Astrocyte of the cerebellum (primary cell): ENCODE measurements at regions not wholly inside any gene's neighbourhood (a gene's known extent, or its start where the extent isn't known, plus 50 kb on each side); places are given as distances from the start of the nearest gene placed in this dataset.

ENCODE experiments used
- DNase-seq: peaks from one replicate; pipeline ENCODE4 v3.0.0-alpha.2; 2011; ENCODE audit warnings: low read depth
- H3K4me3 ChIP-seq: 2 replicates; pipeline ENCODE4 v1.5.1; 2011; ENCODE audit warnings: mild to moderate bottlenecking, low read depth, low read length, moderate library complexity
- in situ Hi-C: cut with HindIII; loops from 2 replicates; pipeline ENCODE4 v1.10.0; 2017; ENCODE audit warnings: low sequenced_read_pairs
- TF ChIP-seq, protein P1 (sequence below): IDR thresholded peaks from 2 replicates; pipeline ENCODE4 v1.5.1; 2012; ENCODE audit warnings: low read length, low read depth, moderate library complexity, mild to moderate bottlenecking; ENCODE audit errors: missing control alignments

DNA sequence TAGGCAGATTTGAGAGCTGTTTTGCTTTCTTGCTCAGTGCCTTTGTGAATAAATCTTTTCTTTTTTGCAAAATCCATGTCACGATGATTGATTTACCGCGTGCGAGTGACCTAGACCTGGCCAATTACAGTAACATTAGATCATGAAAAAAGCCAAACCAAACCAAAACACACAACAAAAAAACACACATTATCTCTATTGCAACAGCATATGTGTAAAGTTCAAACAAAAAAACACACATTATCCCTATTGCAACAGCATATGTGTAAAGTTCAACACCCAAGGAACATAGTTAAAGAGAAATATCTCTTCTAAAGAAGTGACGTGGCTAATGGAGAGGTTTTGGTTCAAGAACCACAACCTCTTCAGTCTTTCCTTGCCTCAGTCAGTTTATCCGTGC, 342.6 kb upstream of the NRG3 start:
- no peak overlapping the region for H3K4me3 ChIP-seq
- in situ Hi-C loops, result no loop called here
- TF ChIP-seq, protein P1, sequence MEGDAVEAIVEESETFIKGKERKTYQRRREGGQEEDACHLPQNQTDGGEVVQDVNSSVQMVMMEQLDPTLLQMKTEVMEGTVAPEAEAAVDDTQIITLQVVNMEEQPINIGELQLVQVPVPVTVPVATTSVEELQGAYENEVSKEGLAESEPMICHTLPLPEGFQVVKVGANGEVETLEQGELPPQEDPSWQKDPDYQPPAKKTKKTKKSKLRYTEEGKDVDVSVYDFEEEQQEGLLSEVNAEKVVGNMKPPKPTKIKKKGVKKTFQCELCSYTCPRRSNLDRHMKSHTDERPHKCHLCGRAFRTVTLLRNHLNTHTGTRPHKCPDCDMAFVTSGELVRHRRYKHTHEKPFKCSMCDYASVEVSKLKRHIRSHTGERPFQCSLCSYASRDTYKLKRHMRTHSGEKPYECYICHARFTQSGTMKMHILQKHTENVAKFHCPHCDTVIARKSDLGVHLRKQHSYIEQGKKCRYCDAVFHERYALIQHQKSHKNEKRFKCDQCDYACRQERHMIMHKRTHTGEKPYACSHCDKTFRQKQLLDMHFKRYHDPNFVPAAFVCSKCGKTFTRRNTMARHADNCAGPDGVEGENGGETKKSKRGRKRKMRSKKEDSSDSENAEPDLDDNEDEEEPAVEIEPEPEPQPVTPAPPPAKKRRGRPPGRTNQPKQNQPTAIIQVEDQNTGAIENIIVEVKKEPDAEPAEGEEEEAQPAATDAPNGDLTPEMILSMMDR, result no peak
- DNase-seq, result no peak

DNA sequence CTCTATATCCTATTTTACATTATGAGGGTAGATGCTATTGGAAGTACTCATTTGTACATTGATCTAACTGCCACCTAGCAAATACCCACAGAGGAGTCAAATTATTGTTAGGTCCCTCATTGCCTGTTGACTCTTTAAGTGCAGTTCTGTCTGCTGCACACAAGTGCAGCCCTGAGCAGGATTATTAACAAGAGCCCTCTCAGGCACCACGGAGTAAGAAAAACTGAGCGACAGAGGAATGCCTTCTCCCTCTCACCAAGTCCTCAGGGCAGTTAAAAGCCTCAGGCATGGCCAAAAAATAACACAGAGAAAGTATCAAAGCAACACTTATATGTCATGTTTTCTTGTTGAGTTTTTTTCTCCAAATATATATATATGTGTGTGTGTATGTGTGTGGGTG, 340.0 kb upstream of the NRG3 start:
- in situ Hi-C loops, result no loop called here
- H3K4me3 ChIP-seq, result no peak overlapping the region
- TF ChIP-seq, protein P1, result no peak
- no peak for DNase-seq

DNA sequence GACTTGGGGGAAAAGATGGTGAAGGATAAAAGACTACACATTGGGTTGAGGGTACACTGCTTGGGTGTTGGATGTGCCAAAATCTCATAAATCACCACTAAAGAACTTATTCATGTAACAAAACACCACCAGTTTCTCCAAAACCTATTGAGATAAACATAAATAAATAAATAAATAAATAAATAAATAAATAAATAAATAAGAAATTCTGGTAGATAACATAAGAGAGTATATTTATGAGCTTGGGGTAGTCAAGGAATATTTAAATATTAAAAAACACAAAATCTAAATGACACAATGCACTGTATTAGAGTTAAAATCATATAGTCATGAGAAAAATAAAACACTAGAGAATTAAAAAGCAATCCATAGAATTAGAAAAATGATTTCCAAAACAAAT, 333.5 kb upstream of the NRG3 start:
- TF ChIP-seq, protein P1, result no peak
- in situ Hi-C loops, result no loop called here

DNA sequence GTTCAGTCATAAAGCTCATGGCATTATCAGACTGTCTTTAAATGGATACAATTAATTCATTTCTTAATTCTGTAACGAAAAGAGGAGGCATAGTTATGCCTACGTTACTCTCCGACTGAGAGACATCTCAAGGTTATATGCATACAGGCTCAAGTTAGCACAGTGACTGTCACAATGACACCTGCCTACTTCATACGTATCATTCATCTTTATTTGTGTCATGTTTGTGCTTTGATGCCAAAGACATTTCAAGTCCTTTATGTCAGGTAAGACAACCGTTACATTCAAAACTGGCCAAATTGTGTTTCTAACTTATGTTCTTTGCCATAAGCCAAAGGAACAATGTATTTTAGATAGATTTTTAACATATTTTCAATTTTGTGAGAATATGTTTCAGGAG, 328.8 kb upstream of the NRG3 start:
- in situ Hi-C loops, result no loop called here

More for the DNA sequence above, 333.5 kb upstream of the NRG3 start:
- DNase-seq, result no peak
- no peak overlapping the region for H3K4me3 ChIP-seq

DNA sequence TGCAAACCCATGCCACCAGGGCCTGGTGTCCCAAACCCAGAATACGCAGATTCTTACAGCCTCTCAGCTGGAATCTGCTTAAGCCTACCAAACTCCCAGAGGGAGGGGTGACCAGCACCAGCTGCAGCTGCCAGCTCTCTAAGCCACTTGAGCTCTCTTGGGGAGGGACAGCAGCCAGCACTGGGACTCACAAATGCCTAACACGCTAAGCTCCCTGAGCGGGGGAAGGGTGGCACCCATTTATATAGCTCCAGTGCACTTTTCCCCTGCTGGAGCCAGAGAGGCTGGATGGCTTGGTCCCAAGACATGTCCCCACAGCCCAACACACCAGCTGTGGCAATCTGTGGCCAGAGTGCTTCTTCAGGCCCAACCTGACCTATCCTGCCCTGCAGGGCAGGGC, 326.8 kb upstream of the NRG3 start:
- TF ChIP-seq, protein P1, result no peak
- in situ Hi-C loops, result no loop called here
- DNase-seq, result no peak

More for the DNA sequence above, 328.8 kb upstream of the NRG3 start:
- H3K4me3 ChIP-seq, result no peak overlapping the region
- DNase-seq, result no peak
- TF ChIP-seq, protein P1, result no peak

DNA sequence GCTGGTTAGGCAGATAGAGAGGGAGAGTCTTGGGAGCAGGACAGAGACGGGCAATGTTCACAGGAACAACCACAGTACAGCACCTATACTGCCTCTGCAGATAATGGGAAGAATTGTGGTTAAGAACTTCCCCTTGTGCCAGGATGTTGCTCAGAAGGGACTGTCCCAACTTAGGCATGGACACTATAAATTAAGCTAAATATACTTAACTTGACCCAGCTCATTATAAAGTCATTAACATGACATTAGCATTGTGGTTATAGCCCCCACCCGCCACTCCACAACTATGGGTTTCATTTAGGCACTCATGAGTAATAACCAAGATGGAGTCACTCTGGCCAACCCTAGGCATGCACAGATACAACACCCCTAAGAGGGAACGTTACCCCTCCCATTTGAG, 310.9 kb upstream of the NRG3 start:
- in situ Hi-C loops, result no loop called here
- TF ChIP-seq, protein P1, result no peak
- H3K4me3 ChIP-seq, result no peak overlapping the region
- DNase-seq, result no peak

More for the DNA sequence above, 326.8 kb upstream of the NRG3 start:
- H3K4me3 ChIP-seq, result no peak overlapping the region

DNA sequence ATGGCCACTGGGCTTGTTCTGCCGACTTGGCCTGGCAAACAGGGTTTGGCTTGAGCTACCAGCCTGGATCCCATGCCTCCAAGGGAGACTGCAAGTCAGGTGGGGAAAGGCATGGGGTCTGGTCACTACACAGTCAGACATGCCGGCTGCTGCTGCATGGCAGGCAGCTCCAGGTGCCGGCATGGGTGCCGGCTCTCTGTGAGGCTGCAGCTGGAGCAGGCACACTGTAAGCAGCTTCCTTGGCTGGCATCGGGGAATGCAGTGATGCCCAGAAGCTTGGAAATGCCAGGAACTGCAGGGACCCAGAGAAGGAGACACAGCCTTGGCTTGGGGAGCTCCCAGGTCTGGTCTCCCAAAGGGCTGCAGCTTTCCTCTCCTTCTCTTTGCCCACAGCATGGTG, 305.5 kb upstream of the NRG3 start:
- DNase-seq, result no peak
- H3K4me3 ChIP-seq, result no peak overlapping the region
- in situ Hi-C loops, result no loop called here
- TF ChIP-seq, protein P1, result no peak
